ENCODE measurements at regions not wholly inside any gene's neighbourhood (a gene's known extent, or its start where the extent isn't known, plus 50 kb on each side); places are given as distances from the start of the nearest gene placed in this dataset.
A peak's percentile ranks its signal among the peaks of the same experiment; 100 is the strongest.

GRCh38 chr12:107384645-107385044 is 291.3 kb upstream of the CRY1 start:
- 91 to 97% (median 92%) methylated on average over 6 of the region's 6 CpGs for WGBS, 3 donors
- H3K27ac ChIP-seq (ENCODE audit: low read depth in 1 of 3, low read length in 2 of 3): no peak overlapping the region
- no peaks in the 10 kb centered on the region for H3K4me1 ChIP-seq (ENCODE audit: control insufficient read depth in 3 of 3, insufficient read depth in 2 of 3, low read depth in 1 of 3, low read length in 2 of 3)
- no peaks in the 10 kb centered on the region for H3K27me3 ChIP-seq (ENCODE audit: control insufficient read depth in 3 of 3, insufficient read depth in 3 of 3, low read length in 3 of 3)
- DNase-seq (no peak), FAIRE-seq (no peak)
- H3K36me3 ChIP-seq (ENCODE audit: control insufficient read depth in 3 of 3, insufficient read depth in 2 of 3, low read depth in 1 of 3, low read length in 3 of 3): no peaks in the 10 kb centered on the region
- no peak overlapping the region for H3K4me3 ChIP-seq (ENCODE audit: low read depth in 1 of 3, low read length in 3 of 3)
- peaks cover 0 to 4% of the 10 kb centered on the region in 2 donors for H3K9me3 ChIP-seq (ENCODE audit: control insufficient read depth in 2 of 2, insufficient read depth in 1 of 2, low read depth in 1 of 2, low read length in 1 of 2)

GRCh38 chr12:107385509-107385908 is 292.2 kb upstream of the CRY1 start:
- Histone ChIP-seq H3K36me3 (ENCODE audit: control insufficient read depth in 3 of 3, insufficient read depth in 2 of 3, low read depth in 1 of 3, low read length in 3 of 3) (no peaks in the 10 kb centered on the region), H3K4me3 (ENCODE audit: low read depth in 1 of 3, low read length in 3 of 3) (no peak overlapping the region), H3K4me1 (ENCODE audit: control insufficient read depth in 3 of 3, insufficient read depth in 2 of 3, low read depth in 1 of 3, low read length in 2 of 3) (no peaks in the 10 kb centered on the region), H3K27ac (ENCODE audit: low read depth in 1 of 3, low read length in 2 of 3) (no peak overlapping the region), H3K9me3 (ENCODE audit: control insufficient read depth in 2 of 2, insufficient read depth in 1 of 2, low read depth in 1 of 2, low read length in 1 of 2) (peaks cover 0 to 8% of the 10 kb centered on the region in 2 donors), H3K27me3 (ENCODE audit: control insufficient read depth in 3 of 3, insufficient read depth in 3 of 3, low read length in 3 of 3) (no peaks in the 10 kb centered on the region)
- no peak for DNase-seq
- 72 to 76% (median 74%) methylated on average over 8 of the region's 8 CpGs for WGBS, 3 donors
- no peak for FAIRE-seq

GRCh38 chr12:107386569-107386968 is 293.2 kb upstream of the CRY1 start:
- FAIRE-seq (no peak), DNase-seq (no peak)
- no peaks in the 10 kb centered on the region for H3K4me1 ChIP-seq (ENCODE audit: control insufficient read depth in 3 of 3, insufficient read depth in 2 of 3, low read depth in 1 of 3, low read length in 2 of 3)
- WGBS, 3 donors: 80 to 93% (median 84%) methylated on average over 4 of the region's 4 CpGs
- H3K9me3 ChIP-seq (ENCODE audit: control insufficient read depth in 2 of 2, insufficient read depth in 1 of 2, low read depth in 1 of 2, low read length in 1 of 2): peaks cover 0 to 8% of the 10 kb centered on the region in 2 donors
- H3K27me3 ChIP-seq (ENCODE audit: control insufficient read depth in 3 of 3, insufficient read depth in 3 of 3, low read length in 3 of 3): no peaks in the 10 kb centered on the region
- no peak overlapping the region for H3K4me3 ChIP-seq (ENCODE audit: low read depth in 1 of 3, low read length in 3 of 3)
- no peaks in the 10 kb centered on the region for H3K36me3 ChIP-seq (ENCODE audit: control insufficient read depth in 3 of 3, insufficient read depth in 2 of 3, low read depth in 1 of 3, low read length in 3 of 3)
- no peak overlapping the region for H3K27ac ChIP-seq (ENCODE audit: low read depth in 1 of 3, low read length in 2 of 3)

- H3K27me3 ChIP-seq (ENCODE audit: control insufficient read depth in 3 of 3, insufficient read depth in 3 of 3, low read length in 3 of 3): no peaks in the 10 kb centered on the region
- H3K9me3 ChIP-seq (ENCODE audit: control insufficient read depth in 2 of 2, insufficient read depth in 1 of 2, low read depth in 1 of 2, low read length in 1 of 2): peaks cover 0 to 8% of the 10 kb centered on the region in 2 donors
- WGBS, 3 donors: 75 to 92% (median 89%) methylated on average over 1 of the region's 1 CpG
- FAIRE-seq (no peak), DNase-seq (no peak)
- H3K4me3 ChIP-seq (ENCODE audit: low read depth in 1 of 3, low read length in 3 of 3): no peak overlapping the region
- no peak overlapping the region for H3K27ac ChIP-seq (ENCODE audit: low read depth in 1 of 3, low read length in 2 of 3)
- no peaks in the 10 kb centered on the region for H3K36me3 ChIP-seq (ENCODE audit: control insufficient read depth in 3 of 3, insufficient read depth in 2 of 3, low read depth in 1 of 3, low read length in 3 of 3)
- no peaks in the 10 kb centered on the region for H3K4me1 ChIP-seq (ENCODE audit: control insufficient read depth in 3 of 3, insufficient read depth in 2 of 3, low read depth in 1 of 3, low read length in 2 of 3)
Measured at GRCh38 chr12:107388263-107388662, 294.9 kb upstream of the CRY1 start.

GRCh38 chr12:107390414-107390813 is 295.2 kb upstream of the PWP1 start:
- WGBS, 3 donors: 71 to 79% (median 71%) methylated on average over 2 of the region's 2 CpGs
- DNase-seq (no peak), FAIRE-seq (no peak)
- Histone ChIP-seq H3K27ac (ENCODE audit: low read depth in 1 of 3, low read length in 2 of 3) (no peak overlapping the region), H3K4me3 (ENCODE audit: low read depth in 1 of 3, low read length in 3 of 3) (no peak overlapping the region), H3K4me1 (ENCODE audit: control insufficient read depth in 3 of 3, insufficient read depth in 2 of 3, low read depth in 1 of 3, low read length in 2 of 3) (no peaks in the 10 kb centered on the region), H3K9me3 (ENCODE audit: control insufficient read depth in 2 of 2, insufficient read depth in 1 of 2, low read depth in 1 of 2, low read length in 1 of 2) (peaks cover 0 to 8% of the 10 kb centered on the region in 2 donors), H3K27me3 (ENCODE audit: control insufficient read depth in 3 of 3, insufficient read depth in 3 of 3, low read length in 3 of 3) (no peaks in the 10 kb centered on the region), H3K36me3 (ENCODE audit: control insufficient read depth in 3 of 3, insufficient read depth in 2 of 3, low read depth in 1 of 3, low read length in 3 of 3) (no peaks in the 10 kb centered on the region)

GRCh38 chr12:107393043-107393717 is 292.4 kb upstream of the PWP1 start:
- WGBS, 3 donors: 50 to 58% (median 56%) methylated on average over 10 of the region's 10 CpGs
- FAIRE-seq: no peak

GRCh38 chr12:107394693-107395092 is 290.9 kb upstream of the PWP1 start:
- 75 to 79% (median 76%) methylated on average over 3 of the region's 3 CpGs for WGBS, 3 donors
- no peaks in the 10 kb centered on the region for H3K36me3 ChIP-seq (ENCODE audit: control insufficient read depth in 3 of 3, insufficient read depth in 2 of 3, low read depth in 1 of 3, low read length in 3 of 3)
- H3K4me3 ChIP-seq (ENCODE audit: low read depth in 1 of 3, low read length in 3 of 3): no peak overlapping the region
- peaks cover 0 to 3% of the 10 kb centered on the region in 2 donors for H3K9me3 ChIP-seq (ENCODE audit: control insufficient read depth in 2 of 2, insufficient read depth in 1 of 2, low read depth in 1 of 2, low read length in 1 of 2)
- H3K4me1 ChIP-seq (ENCODE audit: control insufficient read depth in 3 of 3, insufficient read depth in 2 of 3, low read depth in 1 of 3, low read length in 2 of 3): no peaks in the 10 kb centered on the region
- no peak for FAIRE-seq
- no peak overlapping the region for H3K27ac ChIP-seq (ENCODE audit: low read depth in 1 of 3, low read length in 2 of 3)
- no peaks in the 10 kb centered on the region for H3K27me3 ChIP-seq (ENCODE audit: control insufficient read depth in 3 of 3, insufficient read depth in 3 of 3, low read length in 3 of 3)
- no peak for DNase-seq

More at GRCh38 chr12:107393043-107393717, 292.4 kb upstream of the PWP1 start:
- no peak overlapping the region for H3K27ac ChIP-seq (ENCODE audit: low read depth in 1 of 3, low read length in 2 of 3)
- no peaks in the 10 kb centered on the region for H3K27me3 ChIP-seq (ENCODE audit: control insufficient read depth in 3 of 3, insufficient read depth in 3 of 3, low read length in 3 of 3)
- no peaks in the 10 kb centered on the region for H3K4me1 ChIP-seq (ENCODE audit: control insufficient read depth in 3 of 3, insufficient read depth in 2 of 3, low read depth in 1 of 3, low read length in 2 of 3)
- H3K36me3 ChIP-seq (ENCODE audit: control insufficient read depth in 3 of 3, insufficient read depth in 2 of 3, low read depth in 1 of 3, low read length in 3 of 3): no peaks in the 10 kb centered on the region
- peak in 1 of 2 donors; percentile 12 for DNase-seq
- peaks cover 0 to 8% of the 10 kb centered on the region in 2 donors for H3K9me3 ChIP-seq (ENCODE audit: control insufficient read depth in 2 of 2, insufficient read depth in 1 of 2, low read depth in 1 of 2, low read length in 1 of 2)
- no peak overlapping the region for H3K4me3 ChIP-seq (ENCODE audit: low read depth in 1 of 3, low read length in 3 of 3)

- no peak for FAIRE-seq
- H3K27ac ChIP-seq (ENCODE audit: low read depth in 1 of 3, low read length in 2 of 3): no peak overlapping the region
- H3K9me3 ChIP-seq (ENCODE audit: control insufficient read depth in 2 of 2, insufficient read depth in 1 of 2, low read depth in 1 of 2, low read length in 1 of 2): no peaks in the 10 kb centered on the region
- WGBS, 3 donors: 67 to 82% (median 67%) methylated on average over 3 of the region's 3 CpGs
- no peaks in the 10 kb centered on the region for H3K36me3 ChIP-seq (ENCODE audit: control insufficient read depth in 3 of 3, insufficient read depth in 2 of 3, low read depth in 1 of 3, low read length in 3 of 3)
- no peaks in the 10 kb centered on the region for H3K4me1 ChIP-seq (ENCODE audit: control insufficient read depth in 3 of 3, insufficient read depth in 2 of 3, low read depth in 1 of 3, low read length in 2 of 3)
- no peak overlapping the region for H3K4me3 ChIP-seq (ENCODE audit: low read depth in 1 of 3, low read length in 3 of 3)
- DNase-seq: no peak
- H3K27me3 ChIP-seq (ENCODE audit: control insufficient read depth in 3 of 3, insufficient read depth in 3 of 3, low read length in 3 of 3): no peaks in the 10 kb centered on the region
Measured at GRCh38 chr12:107395817-107396216, 289.8 kb upstream of the PWP1 start.

- no peaks in the 10 kb centered on the region for H3K4me1 ChIP-seq (ENCODE audit: control insufficient read depth in 3 of 3, insufficient read depth in 2 of 3, low read depth in 1 of 3, low read length in 2 of 3)
- H3K9me3 ChIP-seq (ENCODE audit: control insufficient read depth in 2 of 2, insufficient read depth in 1 of 2, low read depth in 1 of 2, low read length in 1 of 2): no peaks in the 10 kb centered on the region
- FAIRE-seq: no peak
- 25 to 59% (median 51%) methylated on average over 7 of the region's 7 CpGs for WGBS, 3 donors
- H3K36me3 ChIP-seq (ENCODE audit: control insufficient read depth in 3 of 3, insufficient read depth in 2 of 3, low read depth in 1 of 3, low read length in 3 of 3): no peaks in the 10 kb centered on the region
- no peaks in the 10 kb centered on the region for H3K27me3 ChIP-seq (ENCODE audit: control insufficient read depth in 3 of 3, insufficient read depth in 3 of 3, low read length in 3 of 3)
- no peak overlapping the region for H3K27ac ChIP-seq (ENCODE audit: low read depth in 1 of 3, low read length in 2 of 3)
- peak; percentile 11 to 43 for DNase-seq
- no peak overlapping the region for H3K4me3 ChIP-seq (ENCODE audit: low read depth in 1 of 3, low read length in 3 of 3)
Measured at GRCh38 chr12:107396991-107397390, 288.6 kb upstream of the PWP1 start.

Measured in small intestine (tissue), 7 donors.